HepG2 (cell line): ENCODE measurements at regions not wholly inside any gene's neighbourhood (a gene's known extent, or its start where the extent isn't known, plus 50 kb on each side); places are given as distances from the start of the nearest gene placed in this dataset.

Experiments
- ELF4 ChIP-seq: sonication (generic); formaldehyde crosslinking; IDR thresholded peaks from 2 replicates; pipeline ENCODE4 v1.5.0; 2020; ENCODE audit warnings: missing genetic modification reagents, mild to moderate bottlenecking, moderate library complexity, borderline replicate concordance
- ESRRA ChIP-seq: sonication (generic); formaldehyde crosslinking; IDR thresholded peaks from 2 replicates; pipeline ENCODE4 v1.5.1; 2020; ENCODE audit warnings: mild to moderate bottlenecking, low read depth, missing genetic modification reagents
- HMG20A ChIP-seq: IDR thresholded peaks from 2 replicates; pipeline ENCODE4 v1.6.1; 2016; ENCODE audit warnings: borderline replicate concordance
- IRF2 ChIP-seq: IDR thresholded peaks from 2 replicates; pipeline ENCODE4 v1.6.1; 2018; ENCODE audit warnings: missing genetic modification reagents, missing compliant biosample characterization
- JUN ChIP-seq: sonication (generic); formaldehyde crosslinking; IDR thresholded peaks from 2 replicates; pipeline ENCODE4 v1.4.0; 2020; ENCODE audit warnings: mild to moderate bottlenecking, missing genetic modification reagents
- MXI1 ChIP-seq: IDR thresholded peaks from 3 replicates; pipeline ENCODE4 v1.6.1; 2012; ENCODE audit warnings: low read depth, low read length, inconsistent platforms, borderline replicate concordance
- PLRG1 ChIP-seq: fragments of 450-650 bp; conservative IDR thresholded peaks from 2 replicates; pipeline ENCODE4 v1.6.1; 2016
- POLR2A ChIP-seq, 2 experiments: IDR thresholded peaks; 2 replicates each; pipeline ENCODE4 v1.6.1; 2011; ENCODE audit warnings: low read depth in 2 of 2, low read length in 2 of 2, mild to moderate bottlenecking in 1 of 2, moderate library complexity in 1 of 2; ENCODE audit not compliant: insufficient read depth in 1 of 2
- RAD21 ChIP-seq: fragments of 450-650 bp; formaldehyde crosslinking; IDR thresholded peaks from 2 replicates; pipeline ENCODE4 v1.5.0; 2020; ENCODE audit warnings: mild to moderate bottlenecking
- RNF2 ChIP-seq: fragments of 450-650 bp; conservative IDR thresholded peaks from 2 replicates; pipeline ENCODE4 v1.6.1; 2016; ENCODE audit warnings: low read depth
- RXRA ChIP-seq: sonication (generic); formaldehyde crosslinking; IDR thresholded peaks from 2 replicates; pipeline ENCODE4 v1.5.1; 2020; ENCODE audit warnings: missing genetic modification reagents
- SNAPC2 ChIP-seq: sonication (generic); formaldehyde crosslinking; IDR thresholded peaks from 2 replicates; pipeline ENCODE4 v1.8.1; 2022; ENCODE audit warnings: mild to moderate bottlenecking, missing genetic modification reagents
- ZNF142 ChIP-seq: sonication (generic); formaldehyde crosslinking; IDR thresholded peaks from 2 replicates; pipeline ENCODE4 v1.4.0; 2020; ENCODE audit warnings: missing genetic modification reagents
- ZNF274 ChIP-seq: sonication (generic); formaldehyde crosslinking; IDR thresholded peaks from 2 replicates; pipeline ENCODE4 v1.5.1; 2020; ENCODE audit warnings: mild to moderate bottlenecking, missing genetic modification reagents

- TF ChIP-seq IRF2 (no peak), HMG20A (no peak), ELF4 (CRISPR knock-in tag) (no peak), MXI1 (no peak), RXRA (CRISPR knock-in tag) (no peak), RAD21 (CRISPR knock-in tag) (no peak), ZNF142 (no peak), PLRG1 (no peak), JUN (CRISPR knock-in tag) (no peak), ZNF274 (CRISPR knock-in tag) (no peak), ESRRA (CRISPR knock-in tag) (no peak), RNF2 (no peak), POLR2A (IDR thresholded peaks at IDR 0.05; ENCODE audit: insufficient read depth in 1 of 2, low read depth in 2 of 2, low read length in 2 of 2) (no peak), SNAPC2 (CRISPR knock-in tag) (no peak)
These were observed 78.9 kb upstream of the ZSWIM2 start for GRCh38 chr2:186927867-186928191.
